ENCODE measurements at regions not wholly inside any gene's neighbourhood (a gene's known extent, or its start where the extent isn't known, plus 50 kb on each side); places are given as distances from the start of the nearest gene placed in this dataset.

DNA sequence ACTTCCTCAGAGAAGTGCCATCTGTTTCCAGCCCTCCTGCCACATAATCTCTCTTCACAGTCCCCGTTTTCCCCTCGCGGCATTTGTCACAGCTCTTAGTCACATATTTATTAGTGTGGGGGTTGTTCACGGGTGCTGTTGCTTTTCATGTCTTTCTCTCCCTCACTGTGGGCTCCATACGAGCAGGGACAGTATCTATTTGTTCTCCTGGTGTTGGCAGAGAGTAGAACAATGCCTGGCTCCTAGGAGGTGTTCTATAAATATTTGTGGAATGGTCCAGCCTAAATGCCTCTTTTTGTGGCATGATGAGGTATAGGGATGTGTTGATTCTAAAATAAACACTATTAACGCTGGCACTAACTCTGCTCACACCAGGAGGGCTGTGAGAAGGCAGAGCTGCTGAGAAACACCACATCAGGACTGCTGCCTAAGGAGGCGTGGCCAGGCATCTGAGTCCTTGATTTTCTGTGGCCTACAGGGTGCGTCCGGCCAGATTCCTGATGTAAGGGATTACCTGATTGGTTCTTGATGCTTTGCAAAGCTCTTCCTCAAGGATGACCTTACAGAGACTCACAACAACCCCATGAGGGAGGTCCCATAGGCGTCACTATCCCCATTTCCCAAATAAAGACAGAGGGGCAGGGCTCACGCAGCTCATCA lies 219.8 kb upstream of the ARID1B start:
- DNase-seq (ENCODE audit: low read depth in 1 of 2, low spot score in 1 of 2) (peak in 1 of 2 experiments; percentile 29), FAIRE-seq (no peak), ATAC-seq (peak; percentile 59 to 68; a peak in 5 of 6 replicates)
- Histone ChIP-seq H3K4me2 (no peak overlapping the region), H3K4me1 (no peaks in the 10 kb centered on the region), H3K27ac (no peak overlapping the region), H3K4me3 (no peak overlapping the region), H3K9me3 (peaks cover 5% of the 10 kb centered on the region; the same call in 2 of the 3 replicates)
- CTCF ChIA-PET, result no interaction called here
- POLR2A ChIA-PET, result no interaction called here
- WGBS (ENCODE audit: missing lambda C conversion rate), result 28% methylated on average over 10 of the region's 11 CpGs
- no peak for TF ChIP-seq RAD21 (conservative IDR thresholded peaks at IDR 0.05 in 1 of 2, IDR thresholded peaks at IDR 0.05 in 1 of 2)
- TF ChIP-seq FOSB (CRISPR knock-in tag; IDR thresholded peaks at IDR 0.05), result no peak
- no peak for TF ChIP-seq EP300 (IDR thresholded peaks at IDR 0.05)
- TF ChIP-seq CHD4 (IDR thresholded peaks at IDR 0.05; ENCODE audit: borderline replicate concordance), result no peak
- no peak for TF ChIP-seq RCOR1 (IDR thresholded peaks at IDR 0.05; ENCODE audit: low read depth, low read length)
- no peak for TF ChIP-seq HDAC2 (IDR thresholded peaks at IDR 0.05)
- TF ChIP-seq ZSCAN20 (CRISPR knock-in tag; IDR thresholded peaks at IDR 0.05), result no peak

DNA sequence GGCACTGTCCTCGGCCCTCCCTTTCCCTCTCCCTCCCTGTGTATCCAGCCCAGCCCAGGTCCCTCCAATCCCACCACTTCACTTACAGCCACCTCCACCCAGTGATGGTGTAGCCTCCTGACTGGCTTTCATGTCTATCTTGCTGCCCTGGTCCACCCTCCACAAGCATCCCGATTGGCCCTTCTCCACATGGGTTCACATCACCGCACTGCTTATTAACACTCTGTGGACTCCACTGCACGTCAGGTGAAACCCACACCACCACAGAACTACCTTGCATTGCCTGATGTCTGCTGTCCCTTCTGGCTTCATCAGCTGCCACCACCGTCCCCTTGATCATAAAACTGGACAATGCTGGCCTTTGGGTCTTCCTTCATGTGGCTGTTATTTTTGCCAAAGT lies 220.4 kb upstream of the ARID1B start:
- H3K4me3 ChIP-seq, result no peak overlapping the region
- DNase-seq (ENCODE audit: low read depth in 1 of 2, low spot score in 1 of 2) (no peak), ATAC-seq (no peak), FAIRE-seq (no peak)
- WGBS (ENCODE audit: missing lambda C conversion rate), result 57% methylated on average over 5 of the region's 5 CpGs
- H3K4me2 ChIP-seq, result no peak overlapping the region
- ChIA-PET CTCF (no interaction called here), POLR2A (no interaction called here)
- no peaks in the 10 kb centered on the region for H3K4me1 ChIP-seq
- TF ChIP-seq HOXB13 (CRISPR knock-in tag; IDR thresholded peaks at IDR 0.05; ENCODE audit: low read depth) (no peak), RNF2 (IDR thresholded peaks at IDR 0.05; ENCODE audit: borderline replicate concordance, low read depth) (no peak), EHF (CRISPR knock-in tag; IDR thresholded peaks at IDR 0.05) (no peak), HOXB5 (CRISPR knock-in tag; IDR thresholded peaks at IDR 0.05) (no peak), FOSB (CRISPR knock-in tag; IDR thresholded peaks at IDR 0.05) (no peak), HEYL (CRISPR knock-in tag; IDR thresholded peaks at IDR 0.05) (no peak), CBX8 (IDR thresholded peaks at IDR 0.05) (no peak), POLR2AphosphoS2 (conservative IDR thresholded peaks at IDR 0.05; ENCODE audit: low read length) (no peak), ZNF302 (CRISPR knock-in tag; IDR thresholded peaks at IDR 0.05) (no peak), HDAC2 (IDR thresholded peaks at IDR 0.05) (no peak), NR3C1 (IDR thresholded peaks at IDR 0.05) (no peak), HOXA7 (CRISPR knock-in tag; IDR thresholded peaks at IDR 0.05) (no peak), FOSL2 (IDR thresholded peaks at IDR 0.05) (no peak), FOSL2 (CRISPR knock-in tag; IDR thresholded peaks at IDR 0.05) (no peak)
- TF ChIP-seq, protein P1, sequence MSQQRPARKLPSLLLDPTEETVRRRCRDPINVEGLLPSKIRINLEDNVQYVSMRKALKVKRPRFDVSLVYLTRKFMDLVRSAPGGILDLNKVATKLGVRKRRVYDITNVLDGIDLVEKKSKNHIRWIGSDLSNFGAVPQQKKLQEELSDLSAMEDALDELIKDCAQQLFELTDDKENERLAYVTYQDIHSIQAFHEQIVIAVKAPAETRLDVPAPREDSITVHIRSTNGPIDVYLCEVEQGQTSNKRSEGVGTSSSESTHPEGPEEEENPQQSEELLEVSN (IDR thresholded peaks at IDR 0.05; ENCODE audit: borderline replicate concordance, low read depth), result no peak
- TF ChIP-seq, protein P2, sequence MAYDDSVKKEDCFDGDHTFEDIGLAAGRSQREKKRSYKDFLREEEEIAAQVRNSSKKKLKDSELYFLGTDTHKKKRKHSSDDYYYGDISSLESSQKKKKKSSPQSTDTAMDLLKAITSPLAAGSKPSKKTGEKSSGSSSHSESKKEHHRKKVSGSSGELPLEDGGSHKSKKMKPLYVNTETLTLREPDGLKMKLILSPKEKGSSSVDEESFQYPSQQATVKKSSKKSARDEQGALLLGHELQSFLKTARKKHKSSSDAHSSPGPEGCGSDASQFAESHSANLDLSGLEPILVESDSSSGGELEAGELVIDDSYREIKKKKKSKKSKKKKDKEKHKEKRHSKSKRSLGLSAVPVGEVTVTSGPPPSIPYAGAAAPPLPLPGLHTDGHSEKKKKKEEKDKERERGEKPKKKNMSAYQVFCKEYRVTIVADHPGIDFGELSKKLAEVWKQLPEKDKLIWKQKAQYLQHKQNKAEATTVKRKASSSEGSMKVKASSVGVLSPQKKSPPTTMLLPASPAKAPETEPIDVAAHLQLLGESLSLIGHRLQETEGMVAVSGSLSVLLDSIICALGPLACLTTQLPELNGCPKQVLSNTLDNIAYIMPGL (CRISPR knock-in tag; IDR thresholded peaks at IDR 0.05; ENCODE audit: borderline replicate concordance), result no peak
- TF ChIP-seq, protein P3, sequence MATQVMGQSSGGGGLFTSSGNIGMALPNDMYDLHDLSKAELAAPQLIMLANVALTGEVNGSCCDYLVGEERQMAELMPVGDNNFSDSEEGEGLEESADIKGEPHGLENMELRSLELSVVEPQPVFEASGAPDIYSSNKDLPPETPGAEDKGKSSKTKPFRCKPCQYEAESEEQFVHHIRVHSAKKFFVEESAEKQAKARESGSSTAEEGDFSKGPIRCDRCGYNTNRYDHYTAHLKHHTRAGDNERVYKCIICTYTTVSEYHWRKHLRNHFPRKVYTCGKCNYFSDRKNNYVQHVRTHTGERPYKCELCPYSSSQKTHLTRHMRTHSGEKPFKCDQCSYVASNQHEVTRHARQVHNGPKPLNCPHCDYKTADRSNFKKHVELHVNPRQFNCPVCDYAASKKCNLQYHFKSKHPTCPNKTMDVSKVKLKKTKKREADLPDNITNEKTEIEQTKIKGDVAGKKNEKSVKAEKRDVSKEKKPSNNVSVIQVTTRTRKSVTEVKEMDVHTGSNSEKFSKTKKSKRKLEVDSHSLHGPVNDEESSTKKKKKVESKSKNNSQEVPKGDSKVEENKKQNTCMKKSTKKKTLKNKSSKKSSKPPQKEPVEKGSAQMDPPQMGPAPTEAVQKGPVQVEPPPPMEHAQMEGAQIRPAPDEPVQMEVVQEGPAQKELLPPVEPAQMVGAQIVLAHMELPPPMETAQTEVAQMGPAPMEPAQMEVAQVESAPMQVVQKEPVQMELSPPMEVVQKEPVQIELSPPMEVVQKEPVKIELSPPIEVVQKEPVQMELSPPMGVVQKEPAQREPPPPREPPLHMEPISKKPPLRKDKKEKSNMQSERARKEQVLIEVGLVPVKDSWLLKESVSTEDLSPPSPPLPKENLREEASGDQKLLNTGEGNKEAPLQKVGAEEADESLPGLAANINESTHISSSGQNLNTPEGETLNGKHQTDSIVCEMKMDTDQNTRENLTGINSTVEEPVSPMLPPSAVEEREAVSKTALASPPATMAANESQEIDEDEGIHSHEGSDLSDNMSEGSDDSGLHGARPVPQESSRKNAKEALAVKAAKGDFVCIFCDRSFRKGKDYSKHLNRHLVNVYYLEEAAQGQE (IDR thresholded peaks at IDR 0.05), result no peak
- H3K9me3 ChIP-seq, result peaks cover 5% of the 10 kb centered on the region; the same call in 2 of the 3 replicates
- no peak overlapping the region for H3K27ac ChIP-seq

All from A549 (cell line).